Stimulated activated CD4-positive, alpha-beta T cell treated with anti-CD3 and anti-CD28 coated beads, Interleukin-15, amount 100 ng/mL, for 24 hours (primary cell): ENCODE measurements at regions not wholly inside any gene's neighbourhood (a gene's known extent, or its start where the extent isn't known, plus 50 kb on each side); places are given as distances from the start of the nearest gene placed in this dataset.

Experiments used
- DNase-seq: peaks from one replicate; pipeline ENCODE4 v3.0.0-alpha.2; 2020

DNA sequence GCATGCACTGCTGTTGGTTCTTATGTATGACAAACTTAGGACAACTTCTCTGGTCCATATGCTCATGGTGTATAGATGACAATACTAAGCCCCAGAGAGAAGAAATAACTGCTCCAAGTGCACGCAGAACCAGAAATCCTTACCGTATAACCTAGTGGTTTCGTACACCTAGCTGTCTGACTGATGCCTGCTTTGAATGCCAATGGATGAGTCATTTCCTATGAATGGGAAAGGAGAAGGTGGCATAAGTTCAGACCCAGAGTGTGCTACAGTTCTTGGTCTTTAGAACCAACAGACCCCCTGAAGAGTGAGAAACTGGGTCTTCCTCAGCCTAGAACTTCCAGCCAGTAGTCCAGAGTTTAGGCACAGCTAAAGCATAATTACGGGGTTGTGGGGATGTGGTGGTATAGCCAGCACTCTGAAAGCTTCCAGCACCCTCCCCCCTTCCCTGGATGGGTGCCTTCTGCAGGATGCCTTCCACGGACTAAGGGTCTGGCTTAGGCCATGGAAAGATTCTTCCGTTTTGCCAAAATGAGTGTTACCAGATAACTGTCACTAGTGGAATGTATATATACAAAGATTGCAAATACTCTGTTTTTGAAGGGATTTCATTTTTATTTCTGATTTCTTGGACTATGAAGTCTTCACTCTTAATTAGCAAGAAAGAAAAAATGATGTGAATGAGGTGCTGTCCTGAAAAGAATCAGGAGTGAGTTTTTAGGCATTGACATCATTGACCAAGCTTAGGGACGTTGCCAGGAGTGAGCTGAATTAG, 84.6 kb upstream of the PACRGL start:
- no peak for DNase-seq

DNA sequence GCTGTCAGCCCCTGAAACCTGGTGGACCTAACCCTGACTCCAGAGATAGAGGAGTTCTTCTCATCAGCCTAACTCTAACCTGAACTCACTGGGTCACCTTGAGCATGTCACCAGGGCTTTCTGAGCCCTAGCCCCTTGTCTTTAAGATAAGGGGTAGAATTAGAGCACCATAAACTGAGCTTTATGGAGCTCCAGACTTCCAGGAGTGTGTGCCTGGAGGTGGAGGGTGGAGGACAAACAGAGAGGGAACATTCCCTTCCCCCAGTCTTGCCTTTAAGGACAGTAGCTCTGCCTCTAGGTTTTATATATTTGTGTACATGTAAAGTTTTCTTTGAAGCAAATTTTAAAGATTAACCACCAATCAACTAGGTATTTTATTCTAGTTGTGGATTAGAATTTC, 83.9 kb upstream of the PACRGL start:
- DNase-seq, result no peak

DNA sequence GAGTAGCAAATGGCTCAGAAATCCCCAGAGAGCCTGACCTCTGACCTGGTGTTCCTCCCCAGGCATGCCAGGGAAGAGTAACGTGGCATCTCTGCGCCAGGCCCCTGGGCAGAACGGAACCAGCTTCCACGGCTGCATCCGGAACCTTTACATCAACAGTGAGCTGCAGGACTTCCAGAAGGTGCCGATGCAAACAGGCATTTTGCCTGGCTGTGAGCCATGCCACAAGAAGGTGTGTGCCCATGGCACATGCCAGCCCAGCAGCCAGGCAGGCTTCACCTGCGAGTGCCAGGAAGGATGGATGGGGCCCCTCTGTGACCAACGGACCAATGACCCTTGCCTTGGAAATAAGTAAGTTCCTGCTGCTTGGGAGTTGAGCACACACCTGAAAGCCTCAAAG, 83.4 kb upstream of the PACRGL start:
- no peak for DNase-seq

DNA sequence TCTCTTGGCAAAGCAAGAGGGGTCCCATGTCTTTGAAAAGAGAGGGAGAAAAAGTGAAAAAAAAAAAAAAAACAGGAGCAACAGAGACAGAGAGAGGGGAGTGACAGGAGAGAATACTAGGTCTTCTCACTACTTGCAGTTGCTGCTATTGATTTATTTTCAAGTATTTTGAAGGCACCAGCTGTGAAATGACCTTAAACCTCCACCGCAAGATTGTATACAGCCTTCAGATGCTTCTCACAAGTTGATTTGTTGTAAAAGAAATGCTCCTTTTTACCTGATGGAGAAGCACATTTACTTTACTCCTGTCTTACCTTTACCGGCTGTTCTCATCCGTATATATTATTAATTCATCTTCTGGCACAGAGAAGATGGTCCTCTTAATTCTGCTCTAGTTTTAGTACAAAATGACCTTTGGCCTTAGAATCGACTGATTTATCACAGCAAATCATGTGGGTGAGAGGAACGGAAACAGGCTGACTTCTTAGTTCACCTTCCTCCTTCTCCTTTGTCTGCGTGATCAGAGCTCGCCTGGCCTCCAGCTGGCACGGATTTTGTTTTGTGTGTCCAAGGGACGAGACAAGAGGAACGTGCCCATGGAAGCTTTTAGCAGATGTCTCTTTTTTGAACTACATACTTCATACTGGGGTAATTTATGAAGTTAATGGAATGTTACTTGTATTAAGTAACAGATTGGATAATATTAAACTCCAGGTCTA, 82.4 kb upstream of the PACRGL start:
- DNase-seq, result no peak

DNA sequence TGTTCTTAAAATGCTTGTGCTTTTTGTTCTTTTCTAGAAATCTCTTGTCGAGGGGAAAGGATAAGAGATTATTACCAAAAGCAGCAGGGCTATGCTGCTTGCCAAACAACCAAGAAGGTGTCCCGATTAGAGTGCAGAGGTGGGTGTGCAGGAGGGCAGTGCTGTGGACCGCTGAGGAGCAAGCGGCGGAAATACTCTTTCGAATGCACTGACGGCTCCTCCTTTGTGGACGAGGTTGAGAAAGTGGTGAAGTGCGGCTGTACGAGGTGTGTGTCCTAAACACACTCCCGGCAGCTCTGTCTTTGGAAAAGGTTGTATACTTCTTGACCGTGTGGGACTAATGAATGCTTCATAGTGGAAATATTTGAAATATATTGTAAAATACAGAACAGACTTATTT, 81.5 kb upstream of the PACRGL start:
- no peak for DNase-seq

DNA sequence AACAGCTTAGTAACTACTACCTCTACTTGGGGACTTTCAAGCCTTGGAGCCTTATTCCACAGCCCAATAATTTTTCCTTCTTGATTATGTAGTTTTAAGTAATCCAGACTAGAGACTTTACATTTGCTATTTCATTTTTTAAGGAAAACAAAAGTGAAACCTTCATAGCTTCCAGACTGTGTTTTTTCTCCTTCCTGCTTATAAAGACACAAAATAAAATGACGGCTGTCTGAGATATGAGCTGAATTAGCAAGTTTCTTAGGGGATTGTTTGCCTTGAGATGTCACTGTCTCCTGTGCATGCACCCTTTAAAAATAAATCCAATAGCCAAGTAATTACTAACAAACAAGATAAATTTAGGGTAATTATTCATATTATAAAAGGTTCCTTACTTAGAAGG, 78.8 kb upstream of the PACRGL start:
- no peak for DNase-seq

DNA sequence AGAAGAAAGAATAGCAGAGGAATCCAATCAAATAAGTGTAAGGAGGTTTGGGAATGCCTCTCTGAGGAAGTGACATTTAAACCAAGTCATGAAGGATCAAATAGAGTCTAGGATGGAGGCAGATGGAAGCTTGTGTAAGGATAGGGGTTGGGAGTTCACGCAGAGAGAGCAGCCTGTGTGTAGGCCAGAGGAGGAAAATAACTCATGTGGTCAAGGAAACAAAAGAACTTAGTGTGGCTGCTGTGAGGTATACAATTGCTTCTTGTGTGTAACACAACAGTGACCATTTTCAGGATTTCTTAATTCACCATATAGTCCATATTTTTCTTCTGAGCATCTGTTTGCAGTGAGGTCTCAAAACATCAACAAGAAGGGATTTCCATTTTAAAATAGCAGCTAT, 77.6 kb upstream of the PACRGL start:
- no peak for DNase-seq

DNA sequence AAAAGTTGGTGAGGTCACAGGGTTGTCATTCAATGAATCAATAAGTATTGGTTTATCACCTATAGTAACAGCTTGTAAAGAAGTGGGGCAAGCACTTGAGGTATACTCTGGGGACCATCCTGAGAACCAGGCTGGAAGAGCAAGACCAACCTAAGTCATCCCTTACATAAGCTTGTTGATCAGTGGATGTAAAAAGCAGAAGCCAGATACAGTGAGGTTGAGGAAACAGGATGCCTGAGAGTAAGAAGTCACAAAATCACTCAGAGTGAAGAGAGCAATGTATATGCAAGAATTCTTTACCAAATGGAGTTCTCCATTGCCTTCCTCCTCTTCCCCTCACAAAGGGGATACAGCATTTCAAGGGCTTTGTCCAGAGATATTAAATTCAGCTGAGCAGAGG, 76.3 kb upstream of the PACRGL start:
- DNase-seq, result no peak

DNA sequence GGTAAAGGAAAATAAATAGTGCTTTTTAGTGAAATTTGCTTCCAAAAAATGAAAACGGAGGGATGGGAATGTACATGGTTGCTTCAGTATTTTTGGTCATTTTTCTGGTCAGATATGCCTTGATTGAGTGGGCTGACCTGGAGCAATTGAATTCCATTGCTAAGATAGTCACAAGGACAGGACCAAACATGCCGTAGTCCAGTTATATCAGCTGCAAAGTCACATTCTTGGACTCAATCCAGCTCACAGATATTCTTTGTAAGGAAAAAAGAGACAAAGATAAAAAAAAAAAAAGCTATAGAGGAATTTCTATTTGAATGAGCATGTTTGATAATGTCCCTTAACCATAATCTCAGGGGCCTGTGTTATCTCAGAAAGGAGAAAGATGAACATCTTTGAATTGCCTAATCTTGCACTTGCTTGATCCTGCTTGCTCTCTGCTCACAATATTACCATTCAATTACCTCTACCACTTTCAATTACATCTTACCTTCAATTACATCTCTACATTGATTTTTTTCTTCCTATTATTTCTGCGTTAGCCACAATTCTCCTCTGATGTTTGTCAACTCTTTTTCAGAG, 75.4 kb upstream of the PACRGL start:
- no peak for DNase-seq

DNA sequence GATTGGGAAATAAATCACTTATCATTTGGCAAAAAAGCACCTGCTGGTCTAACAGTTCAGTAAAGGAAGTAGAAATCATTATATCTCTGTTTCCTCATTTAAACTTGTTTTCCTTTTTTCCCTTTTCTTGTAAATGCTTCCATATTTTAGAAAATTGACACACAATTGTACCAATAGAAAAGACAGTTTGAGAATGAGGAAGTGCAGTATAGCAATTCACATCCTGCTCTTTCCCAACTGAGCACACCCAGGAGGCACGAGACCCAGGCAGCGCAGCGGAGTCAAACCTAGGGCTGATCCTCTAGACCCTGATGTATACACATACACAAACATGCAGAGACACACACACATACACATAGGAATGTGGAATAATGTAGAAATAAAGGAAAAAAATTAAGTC, 74.8 kb upstream of the PACRGL start:
- no peak for DNase-seq

DNA sequence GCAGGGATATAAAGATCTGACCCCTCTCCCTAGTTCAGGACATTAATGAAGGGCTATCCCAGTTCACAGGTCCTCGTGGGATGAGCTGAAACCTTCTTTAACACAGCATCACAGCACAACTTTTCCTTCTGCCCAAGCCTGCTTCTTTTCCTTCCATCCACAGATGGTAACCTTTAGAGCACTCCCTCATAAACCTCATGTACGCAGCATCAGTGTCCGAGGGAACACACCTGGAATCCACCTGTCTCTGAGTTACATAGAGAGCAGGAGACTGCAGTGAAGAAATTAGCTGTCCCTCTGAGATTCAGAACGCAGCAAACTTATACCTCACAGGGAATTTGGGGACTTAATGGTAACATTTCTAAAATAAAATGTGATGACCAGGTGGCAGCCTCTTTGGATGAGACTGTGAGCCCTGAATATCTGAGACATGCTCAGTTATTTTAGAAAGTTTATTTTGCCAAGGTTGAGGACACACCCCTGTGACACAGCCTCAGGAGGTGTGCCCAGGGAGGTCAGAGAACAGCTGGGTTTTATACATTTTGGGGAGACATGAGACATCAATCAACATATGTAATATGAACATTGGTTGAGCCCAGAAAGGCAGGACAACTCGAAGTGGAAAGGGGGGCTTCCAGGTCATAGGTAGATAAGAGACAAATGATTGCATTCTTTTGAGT, 73.8 kb upstream of the PACRGL start:
- no peak for DNase-seq

DNA sequence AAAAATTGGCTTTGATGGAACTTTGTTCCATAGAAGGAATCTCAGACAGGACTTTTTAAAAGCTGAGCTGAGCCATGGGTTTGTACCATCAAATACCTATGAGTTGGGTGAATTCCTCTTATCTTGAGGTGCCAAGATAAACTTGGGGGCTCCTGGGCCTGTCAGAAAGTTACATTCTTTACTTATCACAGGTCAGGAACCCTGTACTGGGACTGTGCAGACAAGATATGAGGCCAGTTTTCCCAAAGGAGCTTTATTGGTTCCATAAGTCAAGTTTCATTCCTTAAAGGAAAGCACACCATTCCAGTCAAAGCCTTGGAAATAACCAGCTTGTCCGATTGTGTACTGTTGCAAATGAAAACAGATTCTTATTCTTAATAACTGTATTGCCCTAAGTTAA, 72.4 kb upstream of the PACRGL start:
- no peak for DNase-seq

DNA sequence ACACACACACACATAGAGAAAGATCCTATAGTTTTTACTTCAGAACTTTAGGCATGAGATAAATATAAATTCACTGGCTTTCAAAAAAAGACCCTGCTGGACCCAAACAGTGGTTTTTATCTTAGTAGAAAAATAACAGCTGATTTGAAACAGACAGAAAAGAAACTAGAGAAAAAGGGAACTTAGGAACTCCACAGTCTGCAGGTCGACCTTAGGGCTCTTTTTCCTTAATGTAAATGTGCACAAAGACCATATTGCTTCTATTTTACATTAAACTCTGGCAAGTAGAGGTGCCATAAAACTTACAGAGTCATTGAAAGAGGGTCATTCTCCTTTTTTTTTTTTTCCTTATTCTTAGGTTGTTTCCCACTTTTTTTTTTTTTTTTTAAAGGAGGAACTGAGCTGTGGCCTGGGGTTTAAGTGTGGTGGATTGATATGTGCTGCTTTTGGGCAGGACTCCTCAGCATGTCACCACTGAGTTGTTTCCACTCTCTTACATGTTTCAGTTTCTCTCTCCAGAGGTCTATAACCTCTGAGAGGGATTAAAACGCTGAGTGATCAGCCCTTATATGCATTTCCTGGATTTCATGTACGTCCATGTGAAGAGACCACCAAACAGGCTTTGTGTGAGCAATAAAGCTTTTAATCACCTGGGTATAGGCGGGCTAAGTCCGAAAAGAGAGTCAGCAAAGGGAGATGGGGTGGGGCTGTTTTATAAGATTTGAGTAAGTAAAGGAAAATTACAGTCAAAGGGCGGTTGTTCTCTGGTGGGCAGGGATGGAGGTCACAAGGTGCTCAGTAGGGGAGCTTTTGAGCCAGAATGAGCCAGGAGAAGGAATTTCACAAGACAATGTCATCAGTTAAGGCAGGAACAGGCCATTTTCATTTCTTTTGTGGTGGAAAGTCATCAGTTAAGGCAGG, 70.8 kb upstream of the PACRGL start:
- DNase-seq, result no peak

DNA sequence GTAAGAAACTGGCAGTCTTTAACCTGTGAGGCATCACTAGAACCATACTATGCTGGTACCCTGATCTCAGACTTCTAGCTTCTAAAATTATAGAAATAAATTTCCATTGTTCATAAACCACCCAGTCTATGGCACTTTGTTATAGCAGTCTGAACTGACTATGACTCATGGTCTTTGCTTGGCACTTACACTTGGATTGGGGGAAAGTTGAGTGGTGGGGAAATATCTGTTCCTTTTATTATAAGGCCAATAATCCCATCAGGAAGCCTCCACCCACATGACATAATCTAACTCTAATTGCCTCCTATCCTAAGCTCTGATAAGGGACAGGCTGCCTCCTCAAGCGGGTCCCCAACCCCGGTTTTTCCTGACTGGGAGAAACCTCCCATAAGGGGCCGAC, 61.4 kb upstream of the PACRGL start:
- no peak for DNase-seq

DNA sequence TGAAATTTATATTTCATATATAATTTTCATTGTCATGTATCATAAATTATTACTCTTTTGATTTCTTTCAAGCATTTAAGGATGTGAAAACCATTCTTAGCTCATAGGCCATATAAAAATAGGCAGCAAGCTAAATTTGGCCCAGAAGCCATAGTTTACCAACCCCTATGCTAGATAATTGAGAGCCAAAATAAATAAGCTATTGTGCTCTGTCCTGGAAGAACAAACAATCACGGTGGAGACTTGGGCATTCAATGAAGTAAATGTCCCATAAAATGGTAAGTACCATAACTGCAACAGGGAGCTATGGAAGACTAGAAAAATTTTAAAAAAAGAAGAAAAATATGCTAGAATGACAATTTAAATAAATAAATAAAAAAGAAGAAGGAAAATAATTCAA, 60.9 kb upstream of the PACRGL start:
- no peak for DNase-seq

DNA sequence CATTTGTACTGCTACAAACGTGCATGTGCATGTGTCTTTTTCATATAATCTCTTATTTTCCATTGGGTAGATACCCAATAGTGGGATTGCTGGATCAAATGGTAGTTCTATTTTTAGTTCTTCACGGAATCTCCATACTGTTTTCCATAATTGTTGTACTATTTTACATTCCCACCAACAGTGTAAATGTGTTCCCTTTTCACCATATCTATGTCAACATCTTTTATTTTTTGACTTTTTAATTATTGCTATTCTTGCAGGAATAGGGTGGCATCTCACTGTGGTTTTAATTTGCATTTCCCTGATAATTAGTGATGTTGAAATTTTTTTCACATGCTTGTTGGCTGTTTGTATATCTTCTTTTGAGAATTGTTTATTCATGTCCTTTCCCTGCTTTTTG, 59.3 kb upstream of the PACRGL start:
- DNase-seq, result no peak

DNA sequence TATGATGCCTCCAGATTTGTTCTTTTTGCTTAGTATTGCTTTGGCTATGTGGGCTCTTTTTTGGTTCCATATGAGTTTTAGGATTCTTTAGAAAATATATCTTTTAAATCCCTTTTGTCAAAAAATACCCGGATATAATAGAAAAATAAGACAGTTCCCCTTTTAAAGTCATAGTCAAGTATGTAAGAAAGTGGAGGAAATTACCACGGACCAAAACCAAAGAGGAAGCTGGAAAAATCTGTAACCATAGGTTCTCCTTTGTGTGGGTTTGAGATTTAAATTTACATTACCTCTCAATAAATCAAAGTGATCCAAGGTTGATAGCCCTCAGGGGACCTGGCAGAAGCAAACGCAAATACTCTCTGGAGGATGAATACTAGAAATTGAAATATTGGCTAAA, 58.3 kb upstream of the PACRGL start:
- DNase-seq, result no peak

DNA sequence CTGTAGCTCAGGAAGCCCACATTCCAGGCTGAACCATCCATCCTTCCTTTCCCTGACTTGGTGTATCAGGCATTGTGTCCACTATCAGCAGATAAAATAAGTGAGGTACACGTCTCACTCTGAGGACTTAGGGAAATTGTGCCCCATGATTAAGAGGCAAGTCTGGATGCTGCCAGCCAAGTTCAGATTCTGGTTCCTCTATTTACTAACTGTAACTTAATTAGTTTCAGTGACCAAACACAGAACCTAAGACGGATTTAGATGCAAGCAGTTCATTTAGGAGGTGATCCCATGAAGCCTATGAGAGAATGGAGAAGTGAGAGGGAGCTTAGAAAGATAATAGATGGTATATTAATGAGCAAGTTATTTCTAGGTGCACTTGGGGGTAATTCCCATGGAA, 56.6 kb upstream of the PACRGL start:
- no peak for DNase-seq

DNA sequence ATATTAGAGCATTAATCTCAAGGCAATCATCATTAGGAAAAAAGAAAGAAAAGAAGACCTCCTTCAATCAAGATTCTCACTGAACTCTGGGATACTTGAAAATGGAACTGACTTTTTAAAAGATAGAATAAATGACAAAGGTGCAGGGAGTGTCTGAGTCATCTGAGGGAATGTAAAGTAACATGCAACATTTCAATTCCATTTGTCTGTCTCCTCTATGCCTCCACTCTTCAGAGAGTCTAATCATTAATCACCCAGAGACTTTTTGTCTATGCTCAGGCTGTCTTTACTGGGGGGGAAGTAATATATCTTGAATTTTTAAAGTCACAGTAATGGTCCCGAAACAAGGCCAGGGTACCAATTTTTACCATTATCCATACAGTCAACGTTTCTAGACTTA, 55.0 kb upstream of the PACRGL start:
- DNase-seq, result no peak

DNA sequence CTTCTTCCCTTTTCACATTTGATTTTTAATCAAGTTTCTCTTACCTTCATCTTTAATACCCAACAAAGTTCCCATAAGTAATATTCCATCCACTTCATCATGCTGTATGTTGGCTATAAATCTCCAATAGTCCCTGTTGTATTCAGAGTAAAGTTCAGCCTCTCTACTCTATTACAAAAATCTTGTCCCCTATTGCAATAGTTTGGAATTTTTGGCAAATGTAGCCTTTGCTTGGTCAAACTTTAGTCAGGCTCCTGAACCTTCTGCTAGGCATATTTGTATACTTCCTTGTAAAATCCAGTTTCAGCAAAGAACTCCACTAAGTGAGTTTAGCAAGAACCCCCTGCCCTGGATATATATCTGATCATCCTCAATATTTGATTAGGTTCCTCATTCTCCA, 54.0 kb upstream of the PACRGL start:
- DNase-seq, result no peak
